Sigmoid colon (tissue), 6 donors: ENCODE measurements at regions not wholly inside any gene's neighbourhood (a gene's known extent, or its start where the extent isn't known, plus 50 kb on each side); places are given as distances from the start of the nearest gene placed in this dataset.

Experiments used
- DNase-seq: peaks from one replicate; pipeline ENCODE4 v3.0.0-alpha.2; 2019
- H3K27ac ChIP-seq, 4 donors: fragments of 200-600 bp; sonication (generic); one replicate each; pipeline ENCODE4 v1.5.1; 2016 to 2019; ENCODE audit warnings: mild to moderate bottlenecking in 1 of 4
- H3K27me3 ChIP-seq, 3 donors: fragments of 200-600 bp; sonication (generic); one replicate each; pipeline ENCODE4 v1.5.1; 2019; ENCODE audit warnings: mild to moderate bottlenecking in 1 of 3
- H3K36me3 ChIP-seq, 4 donors: fragments of 200-600 bp; sonication (generic); one replicate each; pipeline ENCODE4 v1.5.1; 2016 to 2019
- H3K4me1 ChIP-seq, 4 donors: fragments of 200-600 bp; sonication (generic); one replicate each; pipeline ENCODE4 v1.5.1; 2017 to 2019
- H3K4me3 ChIP-seq, 4 donors: fragments of 200-600 bp; sonication (generic); one replicate each; pipeline ENCODE4 v1.5.1; 2017 to 2019; ENCODE audit warnings: mild to moderate bottlenecking in 2 of 4, moderate library complexity in 1 of 4
- H3K9me3 ChIP-seq, 4 donors: fragments of 200-600 bp in 3 of 4; sonication (generic) in 3 of 4; one replicate each; pipeline versions ENCODE4 v1.5.1 to v1.6.1; 2013 to 2019
- EP300 ChIP-seq, 4 donors: sonication (generic); formaldehyde crosslinking; IDR thresholded peaks; one replicate each; pipeline ENCODE4 v1.6.1; 2017; ENCODE audit warnings: antibody characterized with exemption in 4 of 4
- POLR2A ChIP-seq, 2 donors: fragments of 450-650 bp; IDR thresholded peaks; one replicate each; pipeline ENCODE4 v1.6.1; 2016; ENCODE audit warnings: antibody characterized with exemption in 2 of 2, mild to moderate bottlenecking in 2 of 2, moderate library complexity in 2 of 2
- POLR2AphosphoS5 ChIP-seq, 4 donors: sonication (generic); formaldehyde crosslinking; IDR thresholded peaks; one replicate each; pipeline ENCODE4 v1.6.1; 2017; ENCODE audit warnings: antibody characterized with exemption in 4 of 4
- WGBS, 2 donors: extraction: QIAGEN DNeasy Blood & Tissue Kit; methylation state at CpG; one replicate each; pipeline ENCODE4 v1.1.7; 2013; 5-methylcytosine and 5-hydroxymethylcytosine counted together
- intact Hi-C: fragments of 100-400 bp; cut with DNase I; formaldehyde crosslinking; loops from one replicate; pipeline ENCODE4 v1.15.1; 2023
- TF ChIP-seq, protein P1 (sequence below), 4 experiments: fragments of 450-650 bp in 3 of 4; fragments of 200-600 bp in 1 of 4; IDR thresholded peaks; one replicate each; pipeline ENCODE4 v1.5.1; 2016 to 2019; ENCODE audit warnings: antibody characterized with exemption in 4 of 4, mild to moderate bottlenecking in 3 of 4, moderate library complexity in 2 of 4
- donor health status: healthy with polysubstance abuse.
- donor health status: healthy.

DNA sequence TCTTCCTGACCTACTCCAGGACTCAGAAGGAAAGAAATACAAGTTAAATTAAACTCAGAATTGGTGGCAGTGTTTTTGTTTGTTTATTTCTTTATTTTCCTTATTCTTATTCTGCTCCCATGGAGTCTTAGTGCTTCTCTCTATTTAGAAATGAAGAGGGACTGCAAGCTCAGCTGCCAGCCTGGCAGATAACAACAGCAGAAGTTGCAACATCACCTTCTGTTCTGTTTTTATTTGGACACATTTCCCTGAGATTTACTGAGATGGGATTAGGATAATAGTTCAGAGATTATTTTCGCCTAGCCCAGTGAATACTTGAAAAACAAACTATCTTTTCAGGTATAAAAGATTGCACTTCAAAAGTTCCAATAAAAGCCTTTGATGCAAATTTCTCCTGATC lies 70.4 kb upstream of the DTNA start:
- 68 to 80% methylated on average over 1 of the region's 1 CpG for WGBS, 2 donors
- no peak for TF ChIP-seq POLR2A (IDR thresholded peaks at IDR 0.05)
- no peak for TF ChIP-seq EP300 (IDR thresholded peaks at IDR 0.05)
- TF ChIP-seq, protein P1, sequence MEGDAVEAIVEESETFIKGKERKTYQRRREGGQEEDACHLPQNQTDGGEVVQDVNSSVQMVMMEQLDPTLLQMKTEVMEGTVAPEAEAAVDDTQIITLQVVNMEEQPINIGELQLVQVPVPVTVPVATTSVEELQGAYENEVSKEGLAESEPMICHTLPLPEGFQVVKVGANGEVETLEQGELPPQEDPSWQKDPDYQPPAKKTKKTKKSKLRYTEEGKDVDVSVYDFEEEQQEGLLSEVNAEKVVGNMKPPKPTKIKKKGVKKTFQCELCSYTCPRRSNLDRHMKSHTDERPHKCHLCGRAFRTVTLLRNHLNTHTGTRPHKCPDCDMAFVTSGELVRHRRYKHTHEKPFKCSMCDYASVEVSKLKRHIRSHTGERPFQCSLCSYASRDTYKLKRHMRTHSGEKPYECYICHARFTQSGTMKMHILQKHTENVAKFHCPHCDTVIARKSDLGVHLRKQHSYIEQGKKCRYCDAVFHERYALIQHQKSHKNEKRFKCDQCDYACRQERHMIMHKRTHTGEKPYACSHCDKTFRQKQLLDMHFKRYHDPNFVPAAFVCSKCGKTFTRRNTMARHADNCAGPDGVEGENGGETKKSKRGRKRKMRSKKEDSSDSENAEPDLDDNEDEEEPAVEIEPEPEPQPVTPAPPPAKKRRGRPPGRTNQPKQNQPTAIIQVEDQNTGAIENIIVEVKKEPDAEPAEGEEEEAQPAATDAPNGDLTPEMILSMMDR (IDR thresholded peaks at IDR 0.05) = no peak
- no peak for TF ChIP-seq POLR2AphosphoS5 (IDR thresholded peaks at IDR 0.05)
- no peaks in the 10 kb centered on the region for H3K27me3 ChIP-seq
- H3K27ac ChIP-seq = no peak overlapping the region
- no peaks in the 10 kb centered on the region for H3K36me3 ChIP-seq
- intact Hi-C loops = no loop called here
- H3K4me1 ChIP-seq = peaks cover 0 to 26% (median 13%) of the 10 kb centered on the region in 4 donors
- no peaks in the 10 kb centered on the region for H3K9me3 ChIP-seq
- H3K4me3 ChIP-seq = no peak overlapping the region
- DNase-seq = no peak

DNA sequence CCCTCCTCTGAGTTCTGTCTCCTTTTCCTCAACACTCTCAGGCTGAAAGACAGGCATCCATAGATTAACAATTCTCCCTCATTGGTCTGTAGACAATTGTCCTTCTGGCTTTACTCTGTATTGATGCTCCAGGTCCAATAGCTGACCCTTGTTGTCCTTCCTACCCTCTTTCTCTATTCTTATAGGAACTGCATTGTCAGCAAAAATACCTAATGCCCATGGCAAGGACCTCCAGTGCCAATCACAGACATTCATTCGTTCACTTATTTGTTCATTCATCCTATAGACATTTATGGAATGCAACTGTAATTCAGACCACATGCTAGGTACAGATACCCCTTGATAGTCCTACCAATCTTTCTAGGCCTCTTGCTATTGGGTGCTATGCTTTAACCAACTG lies 69.8 kb upstream of the DTNA start:
- peaks cover 0 to 32% (median 17%) of the 10 kb centered on the region in 4 donors for H3K4me1 ChIP-seq
- H3K27ac ChIP-seq = no peak overlapping the region
- 80 to 81% methylated on average over 1 of the region's 1 CpG for WGBS, 2 donors
- H3K36me3 ChIP-seq = no peaks in the 10 kb centered on the region
- intact Hi-C loops = no loop called here
- H3K27me3 ChIP-seq = no peaks in the 10 kb centered on the region
- no peaks in the 10 kb centered on the region for H3K9me3 ChIP-seq
- H3K4me3 ChIP-seq = no peak overlapping the region
- TF ChIP-seq EP300 (IDR thresholded peaks at IDR 0.05) = no peak
- TF ChIP-seq, protein P1 (IDR thresholded peaks at IDR 0.05) = no peak
- TF ChIP-seq POLR2A (IDR thresholded peaks at IDR 0.05) = no peak
- no peak for TF ChIP-seq POLR2AphosphoS5 (IDR thresholded peaks at IDR 0.05)
- no peak for DNase-seq

DNA sequence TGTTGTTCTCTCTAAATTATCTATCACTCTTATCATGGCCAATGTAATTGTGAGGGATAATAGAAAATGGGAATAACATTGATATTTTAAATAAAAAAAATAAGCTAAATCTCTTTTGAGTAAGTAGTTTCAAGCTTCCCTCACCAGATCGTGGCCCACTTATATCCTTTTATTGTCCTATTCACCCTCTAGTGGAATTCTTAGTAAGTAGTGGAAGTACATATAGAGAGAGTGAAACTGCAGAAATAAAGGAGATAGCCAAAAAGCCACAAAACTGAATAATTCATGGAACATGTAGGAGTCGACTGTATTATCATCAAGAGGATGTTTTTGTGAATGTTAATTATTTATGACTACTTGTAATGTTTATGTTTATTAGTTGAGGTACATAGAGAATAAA lies 66.1 kb upstream of the DTNA start:
- Histone ChIP-seq H3K36me3 (no peaks in the 10 kb centered on the region), H3K4me3 (no peak overlapping the region), H3K27me3 (no peaks in the 10 kb centered on the region), H3K4me1 (peaks cover 0 to 49% (median 27%) of the 10 kb centered on the region in 4 donors), H3K9me3 (no peaks in the 10 kb centered on the region), H3K27ac (peak overlapping the region in 2 of 4 donors; percentile 44 to 47)
- intact Hi-C loops = no loop called here
- TF ChIP-seq POLR2A (IDR thresholded peaks at IDR 0.05) = no peak
- TF ChIP-seq, protein P1 (IDR thresholded peaks at IDR 0.05) = peak in 2 of 4 experiments; percentile 31 to 32
- WGBS, 2 donors = 47 to 52% methylated on average over 2 of the region's 2 CpGs
- no peak for DNase-seq

DNA sequence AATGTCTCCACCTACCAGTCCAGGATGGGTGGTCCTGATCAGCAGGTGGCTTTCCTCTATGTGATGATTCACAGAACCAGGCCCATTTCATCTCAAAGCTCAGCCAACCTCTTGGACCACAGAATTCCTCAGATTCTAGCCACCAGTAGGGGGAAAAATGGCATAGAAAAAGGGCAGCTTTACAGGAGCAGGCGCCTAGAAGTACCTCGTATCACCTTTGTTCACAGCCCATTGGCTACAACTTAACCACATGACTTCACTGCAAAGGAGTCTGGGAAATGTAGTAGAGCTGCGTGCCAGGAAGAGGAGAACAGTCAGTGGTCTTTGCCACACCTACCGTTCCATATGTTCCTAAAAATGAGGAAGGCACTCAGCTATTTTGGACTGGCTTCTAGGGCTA lies 62.8 kb upstream of the DTNA start:
- intact Hi-C loops = loop anchor here (5.0 kb wide), 1 partner anchor 45 kb away; no protein-coding TSS in a partner anchor
- peak overlapping the region in 1 of 4 donors; percentile 66 for H3K27ac ChIP-seq
- H3K9me3 ChIP-seq = no peaks in the 10 kb centered on the region
- WGBS, 2 donors = 77 to 83% methylated on average over 4 of the region's 4 CpGs
- no peak overlapping the region for H3K4me3 ChIP-seq
- H3K27me3 ChIP-seq = no peaks in the 10 kb centered on the region
- TF ChIP-seq, protein P1 (IDR thresholded peaks at IDR 0.05) = no peak
- TF ChIP-seq POLR2A (IDR thresholded peaks at IDR 0.05) = no peak
- no peak for TF ChIP-seq EP300 (IDR thresholded peaks at IDR 0.05)
- TF ChIP-seq POLR2AphosphoS5 (IDR thresholded peaks at IDR 0.05) = no peak
- DNase-seq = no peak
- H3K4me1 ChIP-seq = peaks cover 0 to 59% (median 43%) of the 10 kb centered on the region in 4 donors
- no peaks in the 10 kb centered on the region for H3K36me3 ChIP-seq
